GM13977 (cell line): ENCODE measurements at regions not wholly inside any gene's neighbourhood (a gene's known extent, or its start where the extent isn't known, plus 50 kb on each side); places are given as distances from the start of the nearest gene placed in this dataset.
"Not testable (repeated sequence)": the region's sequence is repeated elsewhere in the genome, so short reads cannot be mapped to it uniquely, and the experiment has no call there.

Source experiments
- DNase-seq: peaks from one replicate; pipeline ENCODE4 v3.0.0; 2012; ENCODE audit warnings: low spot score
- in situ Hi-C: fragments of 300-500 bp; cut with MboI; formaldehyde crosslinking; loops from one replicate; pipeline ENCODE4 v1.12.0; 2022; ENCODE audit warnings: low sequenced_read_pairs, low pct_unique_long_range_greater_than_20kb, mixed read lengths, inconsistent platforms; ENCODE audit not compliant: unreplicated experiment
- TF ChIP-seq, protein P1 (sequence below): IDR thresholded peaks from 2 replicates; pipeline ENCODE4 v1.5.1; 2012; ENCODE audit warnings: mild to moderate bottlenecking, control low read depth; ENCODE audit not compliant: insufficient read depth; ENCODE audit errors: extremely low read depth, missing control alignments

DNA sequence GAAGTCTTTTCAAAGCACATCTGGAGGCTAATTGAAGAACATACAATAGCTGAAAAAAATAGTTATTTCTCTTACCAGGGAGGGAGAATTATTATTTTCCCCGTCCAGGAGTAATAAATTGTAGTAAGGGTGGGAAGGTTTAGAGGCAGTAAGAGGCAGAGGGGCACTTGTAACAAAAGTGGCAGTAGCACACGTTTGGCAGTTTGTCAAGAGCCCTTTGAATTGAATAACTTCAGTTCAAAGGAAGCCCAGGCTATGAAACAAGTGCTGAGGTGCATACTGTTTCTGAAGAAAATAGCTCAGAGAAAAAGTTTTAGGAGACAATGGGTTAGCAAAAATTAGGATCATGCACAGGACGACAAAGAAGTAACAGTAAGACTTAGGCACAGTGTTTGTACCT is 451.3 kb downstream of the LRRC70 start:
- in situ Hi-C loops = no loop called here
- TF ChIP-seq, protein P1, sequence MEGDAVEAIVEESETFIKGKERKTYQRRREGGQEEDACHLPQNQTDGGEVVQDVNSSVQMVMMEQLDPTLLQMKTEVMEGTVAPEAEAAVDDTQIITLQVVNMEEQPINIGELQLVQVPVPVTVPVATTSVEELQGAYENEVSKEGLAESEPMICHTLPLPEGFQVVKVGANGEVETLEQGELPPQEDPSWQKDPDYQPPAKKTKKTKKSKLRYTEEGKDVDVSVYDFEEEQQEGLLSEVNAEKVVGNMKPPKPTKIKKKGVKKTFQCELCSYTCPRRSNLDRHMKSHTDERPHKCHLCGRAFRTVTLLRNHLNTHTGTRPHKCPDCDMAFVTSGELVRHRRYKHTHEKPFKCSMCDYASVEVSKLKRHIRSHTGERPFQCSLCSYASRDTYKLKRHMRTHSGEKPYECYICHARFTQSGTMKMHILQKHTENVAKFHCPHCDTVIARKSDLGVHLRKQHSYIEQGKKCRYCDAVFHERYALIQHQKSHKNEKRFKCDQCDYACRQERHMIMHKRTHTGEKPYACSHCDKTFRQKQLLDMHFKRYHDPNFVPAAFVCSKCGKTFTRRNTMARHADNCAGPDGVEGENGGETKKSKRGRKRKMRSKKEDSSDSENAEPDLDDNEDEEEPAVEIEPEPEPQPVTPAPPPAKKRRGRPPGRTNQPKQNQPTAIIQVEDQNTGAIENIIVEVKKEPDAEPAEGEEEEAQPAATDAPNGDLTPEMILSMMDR = no peak
- no peak for DNase-seq

DNA sequence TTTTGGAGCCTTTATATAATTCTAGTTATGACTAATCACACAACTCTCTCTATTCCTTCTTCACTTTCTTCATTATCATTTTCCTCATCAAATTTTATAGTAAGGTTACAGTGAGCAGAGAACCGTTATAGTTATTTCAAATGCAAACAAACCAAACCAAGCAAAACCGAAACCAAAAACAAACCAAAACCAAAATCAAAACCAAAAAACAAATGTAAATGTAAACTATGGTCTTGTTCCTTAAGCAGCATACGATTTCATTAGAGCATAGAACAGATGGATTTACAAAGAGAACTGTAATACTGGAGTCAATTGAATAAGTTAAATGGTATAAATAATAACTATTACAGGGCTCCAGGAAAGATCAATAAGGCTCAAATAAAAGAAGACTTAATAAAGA is 447.1 kb downstream of the LRRC70 start:
- in situ Hi-C loops = no loop called here
- DNase-seq = no peak
- TF ChIP-seq, protein P1 = no peak

DNA sequence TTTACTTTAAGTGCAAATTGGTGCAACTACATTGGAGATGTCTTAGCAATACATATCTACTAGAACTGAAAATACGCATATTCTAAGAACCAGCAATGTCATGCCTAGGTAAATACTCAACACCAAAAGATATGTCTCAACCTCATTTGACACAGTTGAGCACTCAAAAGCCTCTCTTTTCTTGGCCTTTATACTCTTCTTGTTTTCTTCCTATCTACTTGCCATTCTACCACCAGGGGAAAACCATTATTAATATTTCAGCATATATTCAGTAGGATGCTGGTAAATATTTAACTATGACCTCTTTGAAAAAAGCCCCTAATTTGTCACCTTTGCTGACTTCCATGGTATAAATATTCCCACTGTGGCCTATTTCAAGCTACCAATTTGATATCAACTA is 443.8 kb downstream of the LRRC70 start:
- DNase-seq = no peak
- TF ChIP-seq, protein P1 = no peak
- in situ Hi-C loops = no loop called here

DNA sequence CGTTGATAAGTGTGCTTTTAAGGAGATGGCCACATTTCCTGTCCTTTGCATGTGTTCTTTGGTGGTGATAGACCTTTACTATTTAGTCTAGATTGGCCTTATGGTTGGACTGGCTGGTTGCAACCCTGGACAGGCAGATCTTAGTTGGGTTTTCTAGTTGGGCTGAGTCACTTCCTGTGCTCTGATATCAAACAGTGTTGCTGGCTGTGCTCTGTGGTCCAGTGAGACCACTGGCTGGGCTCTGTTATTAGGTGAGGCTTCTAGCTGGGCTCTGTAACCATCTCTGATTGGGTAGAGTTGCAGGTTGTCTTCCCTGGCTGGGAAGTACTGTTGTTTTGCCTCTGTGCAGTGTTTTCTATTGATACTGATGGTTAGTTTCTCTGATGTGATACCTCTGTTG is 432.5 kb downstream of the LRRC70 start:
- in situ Hi-C loops = no loop called here
- no peak for DNase-seq
- TF ChIP-seq, protein P1 = no peak

DNA sequence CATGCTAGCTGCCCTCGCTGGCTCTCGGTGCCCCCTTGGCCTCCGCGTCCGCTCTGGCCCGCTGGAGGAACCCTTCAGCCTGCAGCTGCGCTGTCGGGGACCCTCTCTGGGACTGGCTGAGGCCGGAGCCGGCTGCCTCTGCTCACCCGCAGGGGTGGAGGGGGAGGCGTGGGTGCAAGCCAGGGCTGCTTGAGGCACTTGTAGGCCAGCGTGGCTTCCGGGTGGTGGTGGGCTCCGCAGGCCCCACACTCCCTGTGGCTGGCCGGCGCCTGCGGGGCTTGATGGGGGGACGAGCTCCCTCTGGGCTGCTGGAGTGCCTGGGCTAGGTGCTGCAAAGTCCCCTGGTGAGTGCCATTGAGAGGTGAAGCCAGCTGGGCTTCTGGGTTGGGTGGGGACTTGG is 429.6 kb downstream of the LRRC70 start:
- in situ Hi-C loops = no loop called here
- no peak for DNase-seq
- TF ChIP-seq, protein P1 = no peak

DNA sequence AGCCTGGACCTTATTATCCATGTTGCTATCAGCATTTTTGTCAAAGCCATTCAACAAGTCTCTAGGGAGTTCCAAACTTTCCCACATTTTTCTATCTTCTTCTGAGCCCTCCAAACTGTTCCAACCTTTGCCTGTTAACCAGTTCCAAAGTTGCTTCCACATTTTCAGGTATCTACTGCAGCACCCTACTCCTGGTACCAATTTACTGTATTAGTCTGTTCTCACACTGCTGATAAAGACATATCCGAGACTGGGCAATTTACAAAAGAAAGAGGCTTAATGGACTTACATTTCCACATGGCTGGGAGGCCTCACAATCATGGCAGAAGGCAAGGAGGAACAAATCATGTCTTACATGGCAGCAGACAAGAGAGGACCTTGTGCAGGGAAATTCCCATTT is 416.2 kb downstream of the LRRC70 start:
- in situ Hi-C loops, DNase-seq: not testable (repeated sequence)

DNA sequence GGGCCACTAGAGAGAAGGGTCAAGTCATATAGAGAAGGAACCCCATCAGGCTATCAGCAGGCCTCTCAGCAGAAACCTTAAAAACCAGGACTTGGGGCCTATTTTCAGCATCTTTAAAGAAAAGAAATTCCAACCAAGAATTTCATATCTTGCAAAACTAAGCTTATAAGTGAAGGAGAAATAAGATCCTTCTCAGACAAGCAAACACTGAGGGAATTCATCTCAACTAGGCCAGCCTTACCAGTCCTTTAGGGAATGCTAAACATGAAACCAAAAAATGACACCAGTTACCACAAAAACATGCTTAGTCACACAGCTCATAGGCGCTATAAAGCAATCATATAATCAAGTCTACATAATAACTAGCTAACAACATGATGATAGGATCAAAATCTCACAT is 407.1 kb downstream of the LRRC70 start:
- in situ Hi-C loops = no loop called here
- TF ChIP-seq, protein P1 = no peak
- DNase-seq = no peak
